ENCODE measurements at regions not wholly inside any gene's neighbourhood (a gene's known extent, or its start where the extent isn't known, plus 50 kb on each side); places are given as distances from the start of the nearest gene placed in this dataset.

DNA sequence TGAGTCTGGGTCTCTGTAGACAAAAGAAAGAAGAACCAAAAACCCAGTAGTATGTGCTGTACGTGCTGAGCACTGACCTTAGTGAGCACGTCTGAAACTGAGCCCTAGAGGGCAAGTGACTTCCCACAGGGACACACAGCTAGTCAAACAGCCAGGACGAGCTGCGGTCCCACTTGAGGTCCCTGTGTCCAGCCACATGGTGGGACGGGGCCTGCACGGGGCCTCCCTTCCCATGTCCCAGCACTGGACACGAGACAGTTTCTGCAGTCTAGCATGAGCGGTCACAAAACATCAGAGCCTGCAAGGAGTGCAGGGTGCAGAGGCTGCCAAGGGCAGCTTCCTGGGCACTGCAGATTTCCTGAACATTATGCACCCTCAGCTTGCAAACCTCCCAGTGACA is 121.6 kb downstream of the NCOR2 start:
- H3K4me3 ChIP-seq (ENCODE audit: low read depth, low read length) = no peak overlapping the region
- TF ChIP-seq CTCF (IDR thresholded peaks at IDR 0.05; ENCODE audit: borderline replicate concordance, insufficient read depth, low read depth, low read length) = no peak

- no peak overlapping the region for H3K4me3 ChIP-seq (ENCODE audit: low read depth, low read length)
- no peak for TF ChIP-seq CTCF (IDR thresholded peaks at IDR 0.05; ENCODE audit: borderline replicate concordance, insufficient read depth, low read depth, low read length)
These were observed 122.2 kb downstream of the NCOR2 start for GRCh38 chr12:124445121-124445718.

DNA sequence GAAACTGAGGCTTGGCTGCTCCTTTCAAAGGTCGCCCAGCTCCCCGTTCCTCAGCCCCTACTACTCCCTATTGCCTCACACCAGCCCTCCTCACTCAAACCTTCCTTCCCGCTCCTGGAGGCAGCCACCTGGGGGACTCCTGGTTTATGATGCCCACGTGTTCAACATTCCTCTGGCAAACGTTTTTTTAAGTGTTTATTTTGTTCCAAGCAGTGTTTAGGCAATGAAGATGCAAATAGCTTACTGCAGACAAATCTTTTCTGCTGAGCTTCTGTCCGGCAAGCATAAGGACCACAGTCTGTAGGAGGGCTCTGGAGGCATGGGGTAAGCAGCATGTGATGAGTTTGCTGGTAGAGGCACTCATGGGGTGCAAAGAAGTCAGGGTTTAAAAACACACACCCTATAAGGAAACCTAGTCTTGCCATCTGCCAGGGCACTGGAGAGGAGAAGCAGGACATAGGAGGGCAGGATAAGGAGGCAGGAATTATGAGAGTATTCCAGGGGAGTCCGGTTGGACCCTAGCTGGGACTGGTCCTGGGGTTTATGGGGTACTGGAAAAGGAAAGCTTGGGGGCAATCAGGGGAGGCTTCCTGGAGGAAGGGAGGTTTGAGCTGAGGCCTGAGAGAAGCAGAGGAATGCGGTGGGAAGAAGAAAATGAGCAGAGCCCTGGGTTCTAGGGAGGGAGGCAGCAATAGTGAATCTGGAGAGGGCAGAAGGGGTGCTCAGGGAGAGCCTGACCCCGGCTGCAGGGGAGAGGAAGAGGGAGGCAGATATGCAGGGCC is 123.3 kb downstream of the NCOR2 start:
- H3K4me3 ChIP-seq (ENCODE audit: low read depth, low read length) = no peak overlapping the region
- no peak for TF ChIP-seq CTCF (IDR thresholded peaks at IDR 0.05; ENCODE audit: borderline replicate concordance, insufficient read depth, low read depth, low read length)

DNA sequence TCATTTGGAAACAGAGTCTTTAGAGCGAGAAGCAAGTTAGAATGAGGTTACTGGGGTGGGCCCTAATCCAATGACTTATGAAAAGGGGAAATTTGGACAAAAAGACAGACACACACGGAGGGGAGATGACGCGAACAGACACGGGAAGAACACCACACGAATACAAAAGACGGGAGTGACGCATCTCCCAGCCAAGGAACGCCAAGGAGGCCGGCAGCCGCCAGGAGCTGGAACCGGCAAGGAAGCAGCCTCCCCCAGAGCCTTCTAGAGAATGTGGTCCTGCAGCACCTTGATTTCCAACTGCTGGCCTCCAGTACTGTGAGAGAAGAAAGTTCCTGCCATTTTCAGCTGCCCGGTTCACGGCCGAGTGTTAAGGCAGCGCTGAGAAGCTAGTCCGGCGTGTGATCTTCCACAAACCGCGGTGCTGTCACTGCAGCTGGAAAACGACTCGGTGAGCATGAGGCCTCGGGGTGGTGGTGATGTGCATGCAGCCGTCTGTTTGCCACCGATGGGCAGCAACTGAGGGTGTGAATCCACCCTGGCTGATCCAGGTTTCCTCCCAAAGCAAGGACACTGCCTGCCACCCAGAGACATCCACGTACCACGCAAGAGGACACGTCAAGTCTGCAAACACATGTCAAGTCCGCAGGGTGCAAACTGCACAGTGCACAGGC is 124.5 kb downstream of the NCOR2 start:
- no peak for TF ChIP-seq CTCF (IDR thresholded peaks at IDR 0.05; ENCODE audit: borderline replicate concordance, insufficient read depth, low read depth, low read length)
- no peak overlapping the region for H3K4me3 ChIP-seq (ENCODE audit: low read depth, low read length)

- TF ChIP-seq CTCF (IDR thresholded peaks at IDR 0.05; ENCODE audit: borderline replicate concordance, insufficient read depth, low read depth, low read length) = no peak
- H3K4me3 ChIP-seq (ENCODE audit: low read depth, low read length) = no peak overlapping the region
These were observed 125.1 kb downstream of the NCOR2 start for GRCh38 chr12:124442281-124442680.

GRCh38 chr12:124441443-124442194 is 125.8 kb downstream of the NCOR2 start:
- TF ChIP-seq CTCF (IDR thresholded peaks at IDR 0.05; ENCODE audit: borderline replicate concordance, insufficient read depth, low read depth, low read length) = no peak
- no peak overlapping the region for H3K4me3 ChIP-seq (ENCODE audit: low read depth, low read length)

Measured in GM12875 (cell line).